Fibroblast of lung (primary cell): ENCODE measurements at regions not wholly inside any gene's neighbourhood (a gene's known extent, or its start where the extent isn't known, plus 50 kb on each side); places are given as distances from the start of the nearest gene placed in this dataset.
"Not testable (repeated sequence)": the region's sequence is repeated elsewhere in the genome, so short reads cannot be mapped to it uniquely, and the experiment has no call there.

Experiments
- DNase-seq, 2 donors: peaks; one replicate each; pipeline versions ENCODE4 v3.0.0 to v3.0.0-alpha.2; 2010; ENCODE audit warnings: low read depth in 2 of 2
- H2AFZ ChIP-seq: 2 replicates; pipeline ENCODE4 v1.5.1; 2012; ENCODE audit warnings: low read length, control low read depth, inconsistent platforms
- H3K27ac ChIP-seq: 2 replicates; pipeline ENCODE4 v1.5.1; 2011; ENCODE audit warnings: low read length, control low read depth; ENCODE audit not compliant: insufficient read depth
- H3K27me3 ChIP-seq: 2 replicates; pipeline ENCODE4 v1.5.1; 2011; ENCODE audit warnings: mild to moderate bottlenecking, low read length; ENCODE audit not compliant: control insufficient read depth, insufficient read depth
- H3K36me3 ChIP-seq: 2 replicates; pipeline ENCODE4 v1.5.1; 2011; ENCODE audit warnings: low read length; ENCODE audit not compliant: control insufficient read depth, insufficient read depth
- H3K4me1 ChIP-seq: 2 replicates; pipeline ENCODE4 v1.5.1; 2011; ENCODE audit warnings: low read length; ENCODE audit not compliant: control insufficient read depth, insufficient read depth; ENCODE audit errors: extremely low read depth
- H3K4me2 ChIP-seq: 2 replicates; pipeline ENCODE4 v1.5.1; 2011; ENCODE audit warnings: low read length, control low read depth; ENCODE audit not compliant: insufficient read depth; ENCODE audit errors: extremely low read depth
- H3K4me3 ChIP-seq, 4 experiments: fragments of 200-600 bp in 1 of 4; sonication (generic) in 1 of 4; replicated peaks in 1 of 4; 2 replicates each; pipeline ENCODE4 v1.5.1; 2011 to 2016; ENCODE audit warnings: low read length in 4 of 4, low read depth in 3 of 4, mild to moderate bottlenecking in 3 of 4, control low read depth in 2 of 4, inconsistent platforms in 1 of 4, mixed read lengths in 1 of 4; ENCODE audit not compliant: insufficient read depth in 1 of 4; ENCODE audit errors: control extremely low read depth in 1 of 4
- H3K79me2 ChIP-seq: 2 replicates; pipeline ENCODE4 v1.5.1; 2012; ENCODE audit warnings: mild to moderate bottlenecking, low read length, inconsistent platforms; ENCODE audit not compliant: control insufficient read depth, insufficient read depth
- H3K9ac ChIP-seq: 2 replicates; pipeline ENCODE4 v1.5.1; 2011; ENCODE audit warnings: mild to moderate bottlenecking, low read length, control low read depth; ENCODE audit not compliant: insufficient read depth
- H3K9me3 ChIP-seq: 2 replicates; pipeline ENCODE4 v1.5.1; 2012; ENCODE audit warnings: low read depth, low read length; ENCODE audit not compliant: control insufficient read depth, insufficient read depth
- H4K20me1 ChIP-seq: 2 replicates; pipeline ENCODE4 v1.5.1; 2011; ENCODE audit warnings: low read length; ENCODE audit not compliant: control insufficient read depth, insufficient read depth; ENCODE audit errors: extremely low read depth
- CTCF ChIP-seq, 2 donors: IDR thresholded peaks in 1 of 2; conservative IDR thresholded peaks in 1 of 2; 1 replicate in 1 of 2; 2 replicates in 1 of 2; pipeline ENCODE4 v1.5.1; 2011 to 2012; ENCODE audit warnings: low read length in 2 of 2, control low read depth in 1 of 2, inconsistent platforms in 1 of 2, low read depth in 1 of 2, mild to moderate bottlenecking in 1 of 2
- EZH2 ChIP-seq: IDR thresholded peaks from 2 replicates; pipeline ENCODE4 v1.5.1; 2012; ENCODE audit warnings: low read length, control low read depth, mild to moderate bottlenecking; ENCODE audit errors: missing control alignments

- TF ChIP-seq EZH2 (no peak), CTCF (conservative IDR thresholded peaks at IDR 0.05 in 1 of 2, IDR thresholded peaks at IDR 0.05 in 1 of 2; ENCODE audit: low read depth in 1 of 2, low read length in 2 of 2) (no peak)
- Histone ChIP-seq H3K79me2 (no peaks in the 10 kb centered on the region), H3K9ac (no peak overlapping the region), H3K36me3 (no peaks in the 10 kb centered on the region), H3K27me3 (no peaks in the 10 kb centered on the region), H3K27ac (no peak overlapping the region), H2AFZ (no peak overlapping the region), H3K4me1 (no peaks in the 10 kb centered on the region), H4K20me1 (no peaks in the 10 kb centered on the region), H3K9me3 (no peaks in the 10 kb centered on the region), H3K4me2 (no peak overlapping the region), H3K4me3 (no peak overlapping the region)
- no peak for DNase-seq
Measured at GRCh38 chr9:74092491-74092834, 404.7 kb upstream of the RORB start.

- not testable (repeated sequence) for H3K4me3 ChIP-seq
Measured at GRCh38 chr9:74094037-74094436, 403.1 kb upstream of the RORB start.

GRCh38 chr9:74094766-74095165, 402.4 kb upstream of the RORB start:
- TF ChIP-seq EZH2 (no peak), CTCF (conservative IDR thresholded peaks at IDR 0.05 in 1 of 2, IDR thresholded peaks at IDR 0.05 in 1 of 2; ENCODE audit: low read depth in 1 of 2, low read length in 2 of 2) (no peak)
- no peak overlapping the region for H2AFZ ChIP-seq
- H3K36me3 ChIP-seq = no peaks in the 10 kb centered on the region
- H3K4me2 ChIP-seq = no peak overlapping the region
- H3K9ac ChIP-seq = no peak overlapping the region
- no peaks in the 10 kb centered on the region for H3K27me3 ChIP-seq
- no peaks in the 10 kb centered on the region for H3K4me1 ChIP-seq
- no peaks in the 10 kb centered on the region for H3K9me3 ChIP-seq
- no peaks in the 10 kb centered on the region for H4K20me1 ChIP-seq
- no peaks in the 10 kb centered on the region for H3K79me2 ChIP-seq
- no peak for DNase-seq
- no peak overlapping the region for H3K4me3 ChIP-seq
- no peak overlapping the region for H3K27ac ChIP-seq

More at GRCh38 chr9:74094037-74094436, 403.1 kb upstream of the RORB start:
- H2AFZ ChIP-seq, H3K4me2 ChIP-seq, DNase-seq, H3K27ac ChIP-seq, H3K4me1 ChIP-seq, H3K9me3 ChIP-seq, H3K9ac ChIP-seq, H3K27me3 ChIP-seq, H3K36me3 ChIP-seq, H3K79me2 ChIP-seq, H4K20me1 ChIP-seq: not testable (repeated sequence)

- no peak for DNase-seq
- no peak overlapping the region for H3K27ac ChIP-seq
Measured at GRCh38 chr9:74095925-74096324, 401.2 kb upstream of the RORB start.

More at GRCh38 chr9:74095925-74096324, 401.2 kb upstream of the RORB start:
- H4K20me1 ChIP-seq = no peaks in the 10 kb centered on the region
- no peaks in the 10 kb centered on the region for H3K9me3 ChIP-seq
- no peaks in the 10 kb centered on the region for H3K36me3 ChIP-seq
- no peak for TF ChIP-seq CTCF (conservative IDR thresholded peaks at IDR 0.05 in 1 of 2, IDR thresholded peaks at IDR 0.05 in 1 of 2; ENCODE audit: low read depth in 1 of 2, low read length in 2 of 2)
- TF ChIP-seq EZH2 = no peak
- H3K4me1 ChIP-seq = no peaks in the 10 kb centered on the region
- H3K4me3 ChIP-seq = no peak overlapping the region
- no peak overlapping the region for H3K9ac ChIP-seq
- no peak overlapping the region for H2AFZ ChIP-seq
- H3K79me2 ChIP-seq = no peaks in the 10 kb centered on the region
- H3K4me2 ChIP-seq = no peak overlapping the region
- H3K27me3 ChIP-seq = no peaks in the 10 kb centered on the region
